GM23248 (cell line): ENCODE measurements at regions not wholly inside any gene's neighbourhood (a gene's known extent, or its start where the extent isn't known, plus 50 kb on each side); places are given as distances from the start of the nearest gene placed in this dataset.

Experiments used
- EZH2 ChIP-seq: fragments of 200-600 bp; sonication (generic); IDR thresholded peaks from 2 replicates; pipeline ENCODE4 v1.6.1; 2018; ENCODE audit warnings: antibody characterized with exemption, mild to moderate bottlenecking; ENCODE audit not compliant: insufficient read depth, poor library complexity, severe bottlenecking
- EZH2phosphoT487 ChIP-seq: fragments of 200-600 bp; sonication (generic); IDR thresholded peaks from 2 replicates; pipeline ENCODE4 v1.6.1; 2018; ENCODE audit warnings: antibody characterized with exemption, moderate library complexity, mild to moderate bottlenecking, low read depth; ENCODE audit not compliant: insufficient read depth

DNA sequence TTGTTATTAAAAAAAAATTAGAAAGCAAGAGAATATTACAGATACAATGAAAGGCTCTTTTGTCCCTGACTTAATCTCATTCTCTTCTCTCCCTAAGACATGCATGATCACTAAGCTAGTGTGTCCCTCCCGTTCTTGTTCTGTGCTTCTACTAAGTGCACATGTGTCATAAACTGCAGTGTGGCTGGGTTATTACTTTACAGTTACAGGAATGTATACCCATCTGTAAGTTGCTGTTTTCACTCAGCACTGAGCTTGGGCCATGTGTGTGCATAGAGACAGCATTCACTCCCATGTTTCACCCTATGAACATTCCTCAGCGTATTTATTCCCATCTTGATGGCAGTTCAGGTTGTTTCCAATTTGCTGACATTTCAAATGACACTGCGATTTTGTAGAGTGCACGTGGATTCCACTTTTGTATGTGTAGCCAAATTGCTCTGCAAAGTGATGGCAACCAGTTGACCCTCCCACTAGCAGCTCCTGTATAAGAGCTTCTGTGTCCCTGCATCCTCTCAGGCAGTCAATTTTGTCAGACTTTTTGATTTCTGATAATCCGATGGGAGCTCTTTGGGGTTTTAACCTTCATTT, 145.8 kb upstream of the UBE2E1 start:
- no peak for TF ChIP-seq EZH2
- no peak for TF ChIP-seq EZH2phosphoT487
